Ishikawa (cell line): ENCODE measurements at regions not wholly inside any gene's neighbourhood (a gene's known extent, or its start where the extent isn't known, plus 50 kb on each side); places are given as distances from the start of the nearest gene placed in this dataset.

ENCODE experiments used
- CEBPB ChIP-seq: IDR thresholded peaks from 2 replicates; pipeline ENCODE4 v1.6.1; 2012
- CREB1 ChIP-seq: IDR thresholded peaks from 2 replicates; pipeline ENCODE4 v1.6.1; 2012; ENCODE audit warnings: low read depth
- EP300 ChIP-seq: IDR thresholded peaks from 2 replicates; pipeline ENCODE4 v1.6.1; 2012; ENCODE audit warnings: borderline replicate concordance
- FOXM1 ChIP-seq: IDR thresholded peaks from 2 replicates; pipeline ENCODE4 v1.6.1; 2012; ENCODE audit warnings: low read depth, borderline replicate concordance
- MAX ChIP-seq: IDR thresholded peaks from 2 replicates; pipeline ENCODE4 v1.6.1; 2012
- TAF1 ChIP-seq: IDR thresholded peaks from 2 replicates; pipeline ENCODE4 v1.6.1; 2012; ENCODE audit warnings: low read depth, mild to moderate bottlenecking
- TCF12 ChIP-seq: IDR thresholded peaks from 2 replicates; pipeline ENCODE4 v1.6.1; 2012; ENCODE audit warnings: low read depth
- USF1 ChIP-seq: IDR thresholded peaks from 2 replicates; pipeline ENCODE4 v1.6.1; 2012

DNA sequence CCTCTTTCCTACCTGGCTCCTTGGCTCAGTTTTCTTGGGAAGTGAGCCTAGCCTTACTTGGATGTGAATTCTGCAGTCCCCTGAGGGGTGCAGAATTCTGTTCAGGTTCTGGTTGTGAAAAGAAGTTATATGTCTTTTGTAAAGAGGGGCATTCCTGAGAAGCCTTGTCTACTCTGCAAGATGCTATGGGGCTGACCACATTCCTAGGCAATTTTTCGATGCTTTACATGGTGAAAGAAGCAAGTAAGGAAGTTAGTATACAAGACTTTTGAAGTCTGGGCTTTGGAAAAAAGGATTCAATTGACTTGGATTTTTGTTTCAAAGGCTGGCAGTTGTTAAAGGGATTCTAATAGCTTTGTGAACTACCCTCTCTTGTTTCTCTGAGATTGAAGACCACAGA is 167.9 kb upstream of the STMND1 start:
- TF ChIP-seq TAF1: no peak
- no peak for TF ChIP-seq EP300
- TF ChIP-seq TCF12: no peak
- no peak for TF ChIP-seq MAX
- no peak for TF ChIP-seq CREB1
- TF ChIP-seq CEBPB: no peak
- no peak for TF ChIP-seq USF1
- TF ChIP-seq FOXM1: no peak
